ENCODE measurements at regions not wholly inside any gene's neighbourhood (a gene's known extent, or its start where the extent isn't known, plus 50 kb on each side); places are given as distances from the start of the nearest gene placed in this dataset.
"Not testable (repeated sequence)": the region's sequence is repeated elsewhere in the genome, so short reads cannot be mapped to it uniquely, and the experiment has no call there.

DNA sequence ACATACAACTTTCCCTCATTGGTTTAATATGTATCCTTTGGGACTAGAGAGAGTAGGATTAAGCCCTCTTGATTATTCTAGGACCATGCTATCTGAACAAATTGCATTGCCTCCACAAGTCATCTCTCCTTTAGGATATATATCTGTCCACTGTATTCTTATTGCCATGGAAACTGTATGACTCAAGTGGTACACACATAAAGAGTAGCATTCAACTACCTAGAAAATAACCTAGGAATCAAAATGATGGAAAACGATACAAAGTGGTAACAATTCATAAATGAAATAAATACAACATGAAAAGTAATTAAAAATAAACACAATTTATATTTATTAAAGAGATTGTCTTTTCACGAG is 212.1 kb upstream of the P2RY1 start:
- no peak for DNase-seq

DNA sequence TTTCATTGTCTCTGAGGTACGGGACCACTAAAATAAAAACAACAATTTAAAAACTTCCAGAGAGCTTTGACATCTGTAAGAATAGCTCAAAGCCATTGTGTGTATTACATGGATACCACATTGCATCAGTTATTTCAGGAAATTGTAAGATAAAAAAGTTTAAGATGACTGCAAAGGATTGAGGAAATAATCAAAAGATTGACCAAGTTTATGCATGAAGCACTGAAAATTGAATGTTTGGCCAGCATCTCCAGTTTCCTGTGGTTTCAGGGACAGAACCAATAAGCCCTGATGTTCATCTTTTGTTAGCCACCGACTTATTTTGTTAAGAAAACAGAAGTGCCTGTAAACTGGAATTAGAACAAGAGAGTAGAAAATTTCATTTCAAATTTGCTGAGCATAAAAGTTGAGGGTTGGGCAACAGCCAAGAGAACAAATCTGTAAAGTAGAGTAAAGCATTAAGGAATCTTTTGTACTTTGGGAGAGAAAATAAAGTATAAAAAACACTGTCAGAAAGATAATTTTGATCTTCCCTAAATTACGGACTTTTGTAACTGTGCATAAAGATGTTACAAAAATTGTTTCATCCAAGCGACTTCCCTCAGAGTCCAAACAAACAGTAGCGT is 211.5 kb upstream of the P2RY1 start:
- no peak for DNase-seq

DNA sequence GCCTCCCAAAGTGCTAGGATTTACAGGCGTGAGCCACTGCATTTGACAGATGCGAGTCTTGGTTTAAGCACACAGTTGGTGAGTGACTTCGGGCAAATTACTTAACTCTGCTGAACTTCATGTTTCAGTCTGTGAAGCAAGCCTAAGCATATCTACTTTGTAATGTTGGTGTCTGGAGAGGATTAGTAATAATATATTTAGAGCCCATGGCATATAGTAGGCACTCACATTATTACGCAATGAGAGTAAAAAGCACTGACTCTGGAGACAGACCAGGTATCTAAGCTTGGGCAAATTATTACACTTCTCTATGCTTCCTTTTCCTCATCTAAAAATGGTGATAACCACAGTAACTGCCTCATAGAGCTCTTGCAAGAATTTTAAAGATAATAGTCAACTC is 208.7 kb upstream of the P2RY1 start:
- DNase-seq = no peak

DNA sequence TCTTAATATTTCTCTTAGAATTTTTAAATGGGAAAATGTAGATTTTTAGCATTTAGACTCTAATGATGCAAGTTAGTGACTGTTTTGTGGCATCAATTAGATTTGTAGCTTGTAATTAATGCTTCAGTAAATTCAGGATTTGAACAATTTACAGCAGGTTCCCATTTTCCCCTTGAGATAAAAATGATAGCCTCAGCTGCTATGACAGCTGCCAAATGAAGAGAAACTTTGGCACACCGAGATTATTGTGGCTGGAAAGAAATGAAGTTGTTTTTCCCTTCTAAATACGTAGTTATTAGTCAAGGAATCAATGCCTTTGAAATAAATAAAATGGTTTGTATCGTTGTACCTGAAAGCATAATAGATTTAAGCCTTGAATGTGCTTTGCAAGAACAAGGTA is 206.4 kb upstream of the P2RY1 start:
- no peak for DNase-seq

DNA sequence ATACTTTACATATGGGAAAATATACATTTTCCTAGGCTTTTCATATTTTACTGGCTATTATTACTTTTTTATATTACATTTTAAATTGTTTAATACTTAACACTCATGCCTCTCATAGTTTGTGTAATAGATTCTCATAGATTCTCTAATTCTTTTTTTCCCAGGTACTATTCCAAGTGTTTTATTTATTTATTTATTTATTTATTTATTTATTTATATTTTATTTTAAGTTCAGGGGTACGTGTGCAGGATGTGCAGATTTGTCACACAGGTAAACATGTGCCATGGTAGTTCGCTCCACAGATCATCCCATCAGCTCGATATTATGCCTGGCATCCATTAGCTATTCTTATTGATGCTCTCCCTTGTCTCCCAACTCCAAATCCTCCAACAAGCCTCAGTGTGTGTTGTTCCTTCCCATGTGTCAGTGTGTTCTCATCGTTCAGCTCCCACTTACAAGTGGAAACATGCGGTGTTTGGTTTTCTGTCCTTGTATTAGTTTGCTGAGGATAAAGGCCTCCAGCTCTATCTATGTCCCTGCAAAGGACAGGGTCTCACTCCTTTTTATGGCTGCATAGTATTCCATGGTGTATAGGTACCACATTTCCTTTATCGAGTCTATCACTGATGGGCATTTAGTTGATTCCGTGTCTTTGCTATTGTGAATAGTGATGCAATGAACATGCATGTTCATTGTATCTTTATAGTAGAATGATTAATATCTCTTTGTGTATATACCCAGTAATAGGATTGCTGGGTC is 205.4 kb upstream of the P2RY1 start:
- no peak for DNase-seq

DNA sequence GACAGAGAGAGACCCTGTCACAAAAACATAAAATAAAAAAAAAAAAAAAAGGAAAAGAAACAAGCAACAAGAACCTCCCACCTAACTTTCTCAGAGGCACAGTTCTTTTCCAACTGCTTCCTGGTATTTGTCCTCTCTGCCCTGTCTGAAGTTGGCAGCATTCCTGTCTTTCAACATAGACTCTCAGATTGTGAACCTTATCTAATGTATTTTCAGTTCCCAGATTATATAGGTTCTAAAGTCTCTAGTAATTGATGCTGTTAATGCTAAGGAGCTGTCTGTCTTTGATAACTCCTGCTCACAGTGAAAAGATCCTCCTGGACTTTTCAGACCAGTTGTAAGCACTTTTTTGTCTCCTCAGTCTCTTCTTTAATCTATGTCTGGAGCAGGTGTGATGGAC is 199.5 kb upstream of the P2RY1 start:
- no peak for DNase-seq

DNA sequence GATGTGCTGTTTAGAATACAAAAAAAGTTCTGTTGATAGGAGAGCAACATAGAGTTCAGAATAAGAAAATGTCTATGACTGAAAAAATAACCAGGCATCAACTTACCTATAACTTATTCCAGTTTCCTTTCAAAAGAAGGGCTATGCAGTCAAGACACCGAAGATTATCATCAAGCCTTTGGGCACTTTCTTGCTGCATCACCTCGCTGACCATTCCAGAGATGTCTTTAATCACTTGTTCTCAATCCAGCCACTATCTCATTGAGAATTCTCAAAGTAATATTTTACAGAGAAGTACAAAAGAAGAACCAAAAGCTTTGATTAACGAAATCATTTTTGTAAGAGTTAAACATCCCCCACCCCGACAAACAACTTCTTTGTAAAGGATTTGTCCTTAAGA is 198.3 kb upstream of the P2RY1 start:
- DNase-seq = no peak

DNA sequence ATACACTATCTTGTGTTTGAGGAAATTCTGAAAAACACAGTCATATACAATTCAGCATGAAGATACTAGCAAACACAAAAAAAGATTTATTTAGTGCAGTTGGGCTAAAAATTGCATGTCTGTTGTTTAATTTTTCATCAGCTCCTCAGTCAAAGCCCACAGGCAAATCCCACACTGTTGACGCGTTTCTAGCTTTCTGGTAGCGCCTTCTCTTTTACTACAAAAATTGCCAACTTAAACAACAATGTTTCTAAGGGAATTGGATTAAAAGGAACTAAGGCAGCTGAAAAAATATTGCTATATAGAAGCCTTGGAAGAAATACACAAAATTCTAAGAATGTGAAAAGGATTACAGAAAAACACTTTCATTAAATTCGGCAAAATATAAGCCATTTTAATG is 196.7 kb upstream of the P2RY1 start:
- DNase-seq = no peak

DNA sequence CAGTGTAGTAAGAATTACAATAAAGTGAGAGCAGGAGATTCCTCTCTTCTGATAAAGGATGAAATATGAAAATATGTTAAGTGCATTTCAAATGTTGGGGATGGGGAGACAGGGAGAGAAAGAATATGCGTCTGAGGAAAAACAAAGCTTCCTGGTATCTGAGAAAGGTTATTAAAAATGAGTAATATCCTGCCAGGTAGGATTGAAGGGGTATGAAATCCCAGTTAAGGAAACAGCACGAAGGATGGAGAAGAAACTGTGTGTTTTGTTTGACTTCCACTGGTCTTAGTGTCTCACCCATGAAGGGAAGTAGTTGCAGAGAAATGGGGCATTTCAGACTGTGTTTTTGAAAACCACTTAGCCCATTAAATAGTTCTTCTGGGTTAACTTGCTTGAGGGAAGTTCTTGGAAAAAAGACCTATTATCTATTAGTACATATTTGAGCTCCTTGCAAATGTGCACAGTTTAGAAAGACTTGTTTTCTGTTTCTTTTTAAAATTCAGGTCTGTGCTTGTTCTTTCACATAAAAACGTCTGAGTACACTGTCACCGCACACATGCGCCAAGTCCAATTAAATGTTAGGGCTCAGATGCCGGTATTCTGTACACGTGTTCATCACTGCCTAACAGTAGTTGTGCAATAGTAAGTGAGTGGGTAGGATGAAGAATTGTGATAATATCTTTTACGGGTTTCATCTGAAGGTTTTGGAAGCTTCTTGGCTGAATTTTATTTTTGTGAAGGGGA is 196.1 kb upstream of the P2RY1 start:
- DNase-seq = no peak

DNA sequence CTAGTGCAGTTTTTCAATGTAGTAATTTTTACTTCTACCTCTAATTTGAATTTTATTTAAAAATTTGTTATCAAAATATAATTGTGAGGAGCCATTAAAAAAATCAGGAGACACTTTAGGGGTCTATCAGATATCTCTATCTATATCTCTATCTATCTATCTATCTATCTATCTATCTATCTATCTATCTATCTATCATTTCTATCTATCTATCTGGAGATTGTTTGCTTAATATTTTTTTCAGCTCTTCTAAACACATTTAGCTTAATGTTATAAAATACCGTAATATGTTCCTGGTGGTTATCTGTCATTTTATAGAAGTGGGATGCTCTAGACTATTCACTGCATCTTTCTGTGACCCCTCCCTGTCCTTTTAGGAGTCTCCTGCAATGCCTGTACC is 193.7 kb upstream of the P2RY1 start:
- no peak for DNase-seq

DNA sequence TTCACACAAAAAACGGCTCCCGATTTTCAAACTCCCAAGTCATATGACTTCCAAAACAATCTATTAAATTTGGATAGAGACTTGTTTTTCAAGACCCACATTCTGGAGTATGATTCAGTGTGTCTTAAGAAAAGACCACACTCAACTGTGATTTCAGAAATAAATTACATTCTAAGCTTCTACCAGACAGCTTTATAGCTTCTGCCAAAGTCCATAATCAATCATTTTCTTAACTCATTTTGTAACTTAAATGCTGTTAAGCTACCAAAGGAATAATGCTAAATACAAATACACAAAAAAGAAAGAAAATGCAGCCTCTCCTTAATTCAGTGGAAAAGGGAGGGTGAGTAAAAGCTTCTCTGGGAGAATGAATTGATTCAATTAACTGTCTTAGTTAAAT is 192.3 kb upstream of the P2RY1 start:
- DNase-seq = no peak

DNA sequence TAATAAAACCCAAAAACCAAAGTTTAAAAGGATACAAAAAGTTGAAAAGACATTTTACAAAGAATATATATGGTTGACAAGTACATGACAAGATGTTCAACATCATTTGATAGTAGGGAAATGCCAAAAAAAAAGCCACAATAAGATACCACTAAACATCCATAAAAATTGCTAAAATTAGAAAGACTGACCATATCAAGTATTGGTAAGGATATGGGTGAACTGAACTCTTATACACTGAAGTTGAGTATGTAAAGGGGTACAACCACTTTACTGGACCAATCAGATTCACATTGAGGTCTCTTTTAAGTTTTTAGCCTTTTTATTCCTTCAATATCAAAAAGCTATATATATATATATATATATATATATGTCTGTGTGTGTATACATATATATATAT is 190.5 kb upstream of the P2RY1 start:
- no peak for DNase-seq

DNA sequence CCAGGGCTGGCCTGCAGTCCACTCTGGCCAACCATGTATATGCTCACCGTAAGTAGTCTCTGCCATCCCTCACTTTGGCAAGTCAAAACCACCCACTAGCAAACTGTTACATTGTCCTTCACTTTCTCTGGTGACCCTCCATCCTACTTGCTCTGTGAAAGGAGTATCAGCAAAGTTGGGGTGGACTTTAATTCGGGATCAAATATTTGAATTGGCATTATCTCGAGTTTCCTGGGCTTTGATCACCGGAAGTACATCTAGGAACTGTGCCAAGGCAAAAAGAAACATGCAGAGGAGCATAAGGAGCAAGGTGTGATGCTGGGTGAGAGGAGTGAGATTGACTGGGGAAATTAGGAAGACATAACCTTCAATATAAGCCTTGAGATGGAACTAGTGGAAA is 188.9 kb upstream of the P2RY1 start:
- DNase-seq = no peak

DNA sequence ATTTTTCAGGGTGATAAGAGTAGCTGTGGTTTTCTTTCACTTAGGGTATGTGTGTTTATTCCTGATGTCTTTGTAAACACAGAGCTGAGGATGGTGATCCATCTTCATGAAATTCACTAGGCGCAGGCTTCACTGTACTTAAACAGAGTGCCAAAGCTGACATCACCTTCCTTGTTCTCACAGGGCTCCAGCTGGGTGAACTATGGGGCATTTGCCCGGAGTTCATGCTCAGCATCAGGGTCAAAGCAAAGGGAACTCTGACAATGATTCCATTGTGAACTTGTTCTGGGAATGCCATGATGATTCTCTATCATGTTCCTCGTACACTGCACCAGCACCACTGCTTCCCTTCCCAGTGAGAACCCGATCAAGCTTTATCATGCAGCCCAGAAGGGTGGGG is 184.8 kb upstream of the P2RY1 start:
- DNase-seq = no peak

DNA sequence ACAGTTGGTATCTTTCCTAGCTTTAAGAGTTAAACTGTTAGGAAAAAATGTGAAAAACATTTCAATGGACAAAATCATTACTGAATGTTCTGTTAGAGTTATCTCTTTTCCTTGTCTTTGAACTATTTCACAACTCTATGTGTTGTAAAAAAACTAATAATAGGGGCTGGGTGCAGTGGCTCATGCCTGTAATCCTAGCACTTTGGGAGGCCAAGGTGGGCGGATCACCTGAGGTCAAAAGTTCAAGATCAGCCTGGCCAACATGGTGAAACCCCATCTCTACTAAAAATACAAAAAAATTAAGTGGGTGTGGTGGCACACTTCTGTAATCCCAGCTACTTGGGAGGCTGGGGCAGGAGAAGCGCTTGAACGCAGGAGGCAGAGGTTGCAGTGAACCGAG is 184.0 kb upstream of the P2RY1 start:
- not testable (repeated sequence) for DNase-seq

DNA sequence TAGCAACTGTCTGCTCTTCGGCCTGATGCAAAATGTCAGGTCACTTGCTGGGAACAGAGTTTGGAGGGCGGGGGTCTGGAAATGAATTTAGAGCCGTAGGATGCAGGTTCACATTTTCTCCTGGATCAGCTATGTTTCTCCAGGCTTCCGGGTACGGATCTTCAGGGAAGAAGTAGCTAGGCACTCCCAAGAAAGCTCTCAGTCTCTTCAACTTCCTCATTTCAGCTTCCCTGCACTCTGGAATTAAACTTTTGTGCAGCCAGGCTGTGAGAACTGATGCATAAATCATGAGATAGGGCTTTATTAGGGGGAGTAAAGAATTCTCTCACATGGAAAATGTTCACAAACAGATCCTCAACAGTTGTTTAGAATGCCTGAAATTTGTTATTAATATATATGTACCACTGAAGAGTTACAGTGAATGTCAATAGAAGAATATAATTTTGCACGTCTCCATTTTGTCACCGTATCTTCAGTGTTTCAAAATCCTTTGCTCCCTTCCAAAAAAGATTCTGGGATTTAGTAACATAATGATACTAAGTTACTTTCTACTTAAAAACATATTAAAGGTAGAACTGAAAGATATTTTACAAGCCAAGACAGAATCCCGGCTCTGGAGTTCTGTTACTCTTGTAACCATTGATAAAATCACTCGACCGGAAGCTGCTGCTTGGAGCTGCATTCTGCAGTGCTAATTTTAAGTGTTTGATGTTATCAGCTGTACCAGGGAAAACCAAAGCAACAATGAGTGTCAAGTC is 178.5 kb upstream of the P2RY1 start:
- no peak for DNase-seq

DNA sequence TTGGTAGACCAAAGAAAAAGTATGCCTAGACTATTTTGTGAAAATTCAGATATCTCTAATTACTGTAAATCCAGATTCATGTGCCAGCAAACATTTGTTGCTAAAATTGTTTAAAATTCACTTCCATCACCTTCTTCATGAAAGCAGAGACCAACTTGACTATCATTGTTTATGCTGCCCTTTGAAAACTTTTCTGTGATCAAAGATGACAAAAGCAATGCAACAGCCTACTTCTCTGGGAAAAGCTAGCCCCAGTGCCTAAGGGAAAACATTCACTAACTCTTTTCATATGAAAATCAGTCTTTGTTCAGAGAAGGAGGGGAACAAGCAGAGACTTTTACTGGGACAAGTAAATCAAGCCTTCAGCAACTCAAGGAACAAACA is 178.0 kb upstream of the P2RY1 start:
- DNase-seq = no peak

DNA sequence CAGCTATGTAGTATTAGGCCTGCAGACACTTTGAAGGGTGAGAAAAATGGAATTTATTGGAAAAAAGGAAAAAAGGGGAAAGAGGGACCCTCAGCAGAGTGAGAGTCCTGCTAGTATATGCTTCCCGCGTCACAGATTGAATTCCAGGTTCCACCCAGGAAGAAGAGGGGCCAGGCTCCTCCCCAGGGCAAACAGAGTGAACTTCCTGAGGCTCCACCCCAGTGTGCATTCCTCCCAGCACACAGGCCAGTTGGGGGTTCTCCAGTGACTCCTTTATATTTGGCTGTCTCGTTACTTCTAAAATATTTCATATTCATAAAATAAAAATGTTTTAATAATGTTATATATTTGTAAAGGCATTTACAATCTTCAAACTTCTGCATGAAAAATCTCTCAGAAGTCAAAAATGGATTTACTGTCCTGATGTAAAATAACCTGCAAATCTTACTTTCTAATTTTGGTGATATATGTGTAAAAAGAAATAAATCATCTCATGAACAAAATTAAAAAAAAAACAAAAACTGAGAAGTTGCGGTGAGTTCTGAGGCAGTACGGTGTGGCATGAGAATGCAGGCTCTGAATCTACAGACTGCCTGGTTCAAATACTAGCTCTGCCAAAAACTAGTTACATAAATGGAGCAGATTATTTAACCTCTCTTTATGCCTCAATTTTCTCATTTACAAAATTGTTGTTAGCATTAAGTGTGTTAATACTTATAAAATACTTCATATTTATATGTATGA is 175.8 kb upstream of the P2RY1 start:
- DNase-seq = no peak

DNA sequence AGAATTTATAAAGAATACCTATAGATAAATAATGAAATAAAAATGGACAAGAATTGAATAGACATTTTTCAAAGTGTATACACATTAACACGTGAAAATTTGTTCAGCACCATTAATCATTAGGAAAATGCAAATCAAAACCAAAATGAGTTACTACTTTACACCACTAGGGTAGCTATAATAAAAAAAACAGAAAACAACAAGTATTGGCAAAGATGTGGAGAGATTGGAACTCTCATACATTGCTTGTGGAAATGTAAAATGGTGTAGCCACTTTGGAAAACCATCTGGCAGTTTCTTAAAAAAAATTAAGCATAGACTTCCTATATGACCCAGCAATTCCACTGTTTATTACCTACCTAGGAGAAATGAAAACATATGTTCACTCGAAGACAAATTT is 172.8 kb upstream of the P2RY1 start:
- DNase-seq = no peak

DNA sequence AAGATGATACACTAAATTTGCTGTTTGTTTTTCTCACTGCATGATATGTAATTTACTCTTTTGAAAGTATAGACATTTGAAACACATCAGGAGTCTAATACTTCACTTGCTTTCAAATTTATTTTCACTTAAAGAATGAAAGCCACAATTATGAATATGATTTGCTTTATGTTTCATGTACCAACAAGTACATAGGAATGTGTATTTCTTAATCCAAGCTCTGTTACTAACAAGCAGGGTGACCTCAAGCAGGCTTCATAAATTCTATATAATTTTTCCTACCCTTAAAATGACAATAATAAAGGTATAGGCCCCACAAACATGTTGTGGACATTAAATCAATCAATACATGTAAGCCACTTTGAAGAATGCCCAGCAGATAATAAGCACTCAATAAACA is 170.2 kb upstream of the P2RY1 start:
- DNase-seq = no peak

DNA sequence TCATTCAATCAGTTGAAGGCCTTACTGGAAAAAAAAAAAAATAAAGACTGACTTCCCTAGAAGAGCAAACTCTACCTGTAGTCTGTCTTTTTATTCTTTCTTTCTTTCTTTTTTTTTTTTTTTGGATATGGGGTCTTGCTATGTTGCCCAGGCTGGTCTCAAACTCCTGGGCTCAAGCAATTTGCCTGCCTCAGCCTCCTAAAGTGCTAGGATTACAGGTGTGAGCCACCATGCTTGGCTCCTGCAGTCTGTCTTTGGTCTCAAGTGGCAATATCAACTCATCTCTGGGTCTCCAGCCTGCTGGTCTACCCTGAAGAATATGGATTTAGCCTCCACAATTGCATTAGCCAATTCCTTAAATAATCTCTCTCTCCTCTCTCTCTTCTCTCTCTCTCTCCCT is 167.7 kb upstream of the P2RY1 start:
- no peak for DNase-seq

DNA sequence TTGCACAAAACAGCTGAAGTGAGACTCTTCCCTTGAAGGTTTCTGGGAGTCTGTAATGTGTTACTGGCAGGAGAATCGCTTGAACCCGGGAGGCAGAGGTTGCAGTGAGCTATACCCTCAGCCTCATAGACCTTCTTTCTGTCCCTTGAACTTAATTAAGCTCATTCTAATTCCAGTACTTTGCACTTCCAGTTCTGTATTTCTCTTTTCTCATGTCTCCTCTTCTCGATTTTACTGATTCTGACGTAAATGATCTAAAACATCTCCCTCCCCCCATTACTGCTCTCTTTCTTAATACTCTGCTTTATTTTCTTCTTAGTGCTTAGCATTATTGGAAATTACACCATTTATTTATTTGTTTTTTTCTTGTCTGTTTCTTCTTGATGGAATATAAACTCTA is 165.4 kb upstream of the P2RY1 start:
- DNase-seq = no peak

Measured in stimulated activated naive CD4-positive, alpha-beta T cell (primary cell).